ENCODE measurements at regions not wholly inside any gene's neighbourhood (a gene's known extent, or its start where the extent isn't known, plus 50 kb on each side); places are given as distances from the start of the nearest gene placed in this dataset.

GRCh38 chr1:213659580-213660547 is 327.9 kb upstream of the PROX1 start:
- Histone ChIP-seq H4K20me1 (ENCODE audit: insufficient read depth, low read length) (no peaks in the 10 kb centered on the region), H3K4me1 (ENCODE audit: low read length) (no peaks in the 10 kb centered on the region), H3K36me3 (replicated peaks; ENCODE audit: low read depth, low read length) (no peaks in the 10 kb centered on the region), H3K4me3 (ENCODE audit: low read length) (no peak overlapping the region), H3K27me3 (ENCODE audit: low read depth, low read length) (peaks cover 65% of the 10 kb centered on the region), H3K4me2 (ENCODE audit: low read length) (no peak overlapping the region), H3K79me2 (ENCODE audit: low read length) (no peaks in the 10 kb centered on the region), H3K9ac (ENCODE audit: low read length) (no peak overlapping the region), H2AFZ (ENCODE audit: low read depth, low read length) (no peak overlapping the region), H3K9me3 (ENCODE audit: insufficient read depth, low read length) (no peaks in the 10 kb centered on the region), H3K27ac (ENCODE audit: low read length) (no peak overlapping the region)
- TF ChIP-seq, protein P1, sequence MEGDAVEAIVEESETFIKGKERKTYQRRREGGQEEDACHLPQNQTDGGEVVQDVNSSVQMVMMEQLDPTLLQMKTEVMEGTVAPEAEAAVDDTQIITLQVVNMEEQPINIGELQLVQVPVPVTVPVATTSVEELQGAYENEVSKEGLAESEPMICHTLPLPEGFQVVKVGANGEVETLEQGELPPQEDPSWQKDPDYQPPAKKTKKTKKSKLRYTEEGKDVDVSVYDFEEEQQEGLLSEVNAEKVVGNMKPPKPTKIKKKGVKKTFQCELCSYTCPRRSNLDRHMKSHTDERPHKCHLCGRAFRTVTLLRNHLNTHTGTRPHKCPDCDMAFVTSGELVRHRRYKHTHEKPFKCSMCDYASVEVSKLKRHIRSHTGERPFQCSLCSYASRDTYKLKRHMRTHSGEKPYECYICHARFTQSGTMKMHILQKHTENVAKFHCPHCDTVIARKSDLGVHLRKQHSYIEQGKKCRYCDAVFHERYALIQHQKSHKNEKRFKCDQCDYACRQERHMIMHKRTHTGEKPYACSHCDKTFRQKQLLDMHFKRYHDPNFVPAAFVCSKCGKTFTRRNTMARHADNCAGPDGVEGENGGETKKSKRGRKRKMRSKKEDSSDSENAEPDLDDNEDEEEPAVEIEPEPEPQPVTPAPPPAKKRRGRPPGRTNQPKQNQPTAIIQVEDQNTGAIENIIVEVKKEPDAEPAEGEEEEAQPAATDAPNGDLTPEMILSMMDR (IDR thresholded peaks at IDR 0.05; ENCODE audit: low read depth, low read length) = no peak
- no peak for TF ChIP-seq EZH2phosphoT487 (IDR thresholded peaks at IDR 0.05; ENCODE audit: low read depth)

- peaks cover 58% of the 10 kb centered on the region for H3K27me3 ChIP-seq (ENCODE audit: low read depth, low read length)
- H3K27ac ChIP-seq (ENCODE audit: low read length) = no peak overlapping the region
- H2AFZ ChIP-seq (ENCODE audit: low read depth, low read length) = no peak overlapping the region
- TF ChIP-seq EZH2phosphoT487 (IDR thresholded peaks at IDR 0.05; ENCODE audit: low read depth) = no peak
- H3K9ac ChIP-seq (ENCODE audit: low read length) = no peak overlapping the region
- no peaks in the 10 kb centered on the region for H3K36me3 ChIP-seq (replicated peaks; ENCODE audit: low read depth, low read length)
- no peaks in the 10 kb centered on the region for H4K20me1 ChIP-seq (ENCODE audit: insufficient read depth, low read length)
- no peaks in the 10 kb centered on the region for H3K9me3 ChIP-seq (ENCODE audit: insufficient read depth, low read length)
- H3K4me2 ChIP-seq (ENCODE audit: low read length) = no peak overlapping the region
- H3K4me3 ChIP-seq (ENCODE audit: low read length) = no peak overlapping the region
- no peaks in the 10 kb centered on the region for H3K79me2 ChIP-seq (ENCODE audit: low read length)
- no peaks in the 10 kb centered on the region for H3K4me1 ChIP-seq (ENCODE audit: low read length)
Observed at GRCh38 chr1:213661302-213661701, 326.5 kb upstream of the PROX1 start.

GRCh38 chr1:213666113-213666512 is 321.7 kb upstream of the PROX1 start:
- Histone ChIP-seq H3K36me3 (replicated peaks; ENCODE audit: low read depth, low read length) (no peaks in the 10 kb centered on the region), H3K9ac (ENCODE audit: low read length) (no peak overlapping the region), H3K79me2 (ENCODE audit: low read length) (no peaks in the 10 kb centered on the region), H4K20me1 (ENCODE audit: insufficient read depth, low read length) (no peaks in the 10 kb centered on the region), H2AFZ (ENCODE audit: low read depth, low read length) (no peak overlapping the region), H3K9me3 (ENCODE audit: insufficient read depth, low read length) (no peaks in the 10 kb centered on the region), H3K27ac (ENCODE audit: low read length) (no peak overlapping the region), H3K4me1 (ENCODE audit: low read length) (no peaks in the 10 kb centered on the region), H3K4me3 (ENCODE audit: low read length) (no peak overlapping the region), H3K4me2 (ENCODE audit: low read length) (no peak overlapping the region), H3K27me3 (ENCODE audit: low read depth, low read length) (peaks cover 23% of the 10 kb centered on the region; the same call in 1 of the 2 replicates)
- TF ChIP-seq EZH2phosphoT487 (IDR thresholded peaks at IDR 0.05; ENCODE audit: low read depth) = no peak
- TF ChIP-seq, protein P1 (IDR thresholded peaks at IDR 0.05; ENCODE audit: low read depth, low read length) = peak; percentile 30; the same call in 1 of the 2 replicates

DNA sequence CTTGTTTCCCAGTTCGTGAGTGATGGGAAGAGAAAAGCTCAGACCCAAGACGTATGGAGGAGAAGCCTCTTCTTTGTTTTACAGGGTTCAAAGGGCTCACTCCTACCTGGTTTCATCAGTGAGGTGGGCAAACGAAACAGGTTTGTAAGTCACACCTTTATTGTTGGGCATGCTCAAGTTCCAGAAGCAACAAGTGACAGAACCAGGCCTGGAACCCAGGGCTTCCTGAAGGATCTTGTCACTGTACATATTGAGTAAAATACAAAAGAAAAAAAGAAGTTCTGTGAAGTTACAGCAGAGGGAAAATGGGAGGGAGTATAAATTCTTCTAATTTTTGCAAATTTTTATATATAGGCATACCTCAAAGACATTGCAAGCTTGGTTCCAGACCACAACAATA is 320.9 kb upstream of the PROX1 start:
- Histone ChIP-seq H3K36me3 (replicated peaks; ENCODE audit: low read depth, low read length) (no peaks in the 10 kb centered on the region), H3K27me3 (ENCODE audit: low read depth, low read length) (peaks cover 18% of the 10 kb centered on the region; the same call in 1 of the 2 replicates), H4K20me1 (ENCODE audit: insufficient read depth, low read length) (no peaks in the 10 kb centered on the region), H3K27ac (ENCODE audit: low read length) (no peak overlapping the region), H2AFZ (ENCODE audit: low read depth, low read length) (no peak overlapping the region), H3K79me2 (ENCODE audit: low read length) (no peaks in the 10 kb centered on the region), H3K4me1 (ENCODE audit: low read length) (no peaks in the 10 kb centered on the region), H3K9ac (ENCODE audit: low read length) (no peak overlapping the region), H3K9me3 (ENCODE audit: insufficient read depth, low read length) (no peaks in the 10 kb centered on the region), H3K4me3 (ENCODE audit: low read length) (no peak overlapping the region), H3K4me2 (ENCODE audit: low read length) (no peak overlapping the region)
- no peak for TF ChIP-seq EZH2phosphoT487 (IDR thresholded peaks at IDR 0.05; ENCODE audit: low read depth)
- TF ChIP-seq, protein P1 (IDR thresholded peaks at IDR 0.05; ENCODE audit: low read depth, low read length) = no peak
